SK-N-SH treated with all-trans-retinoic acid at 6 μM for 48 hours (cell line): ENCODE measurements at regions not wholly inside any gene's neighbourhood (a gene's known extent, or its start where the extent isn't known, plus 50 kb on each side); places are given as distances from the start of the nearest gene placed in this dataset.

Experiments used
- BACH2 ChIP-seq: fragments of 250-450 bp; sonication (Bioruptor Pico); IDR thresholded peaks from 2 replicates; pipeline ENCODE4 v1.9.0; 2021; ENCODE audit warnings: mild to moderate bottlenecking, borderline replicate concordance
- SNAI2 ChIP-seq: fragments of 250-450 bp; sonication (Bioruptor Pico); IDR thresholded peaks from 2 replicates; pipeline ENCODE4 v1.5.0; 2020; ENCODE audit warnings: mild to moderate bottlenecking, moderate library complexity
- TCF4 ChIP-seq: fragments of 250-450 bp; sonication (Bioruptor Pico); IDR thresholded peaks from 2 replicates; pipeline ENCODE4 v1.8.0; 2021; ENCODE audit warnings: mild to moderate bottlenecking, moderate library complexity, borderline replicate concordance
- ZC3H10 ChIP-seq: fragments of 250-450 bp; sonication (Bioruptor Pico); IDR thresholded peaks from 2 replicates; pipeline ENCODE4 v1.5.1; 2021; ENCODE audit warnings: mild to moderate bottlenecking, moderate library complexity
- ZFP3 ChIP-seq: fragments of 250-450 bp; sonication (Bioruptor Pico); IDR thresholded peaks from 2 replicates; pipeline ENCODE4 v1.5.0; 2020; ENCODE audit warnings: mild to moderate bottlenecking, moderate library complexity
- ZNF70 ChIP-seq: fragments of 450-650 bp; formaldehyde crosslinking; IDR thresholded peaks from 2 replicates; pipeline ENCODE4 v1.5.0; 2020; ENCODE audit warnings: mild to moderate bottlenecking, moderate library complexity
- ZNF8 ChIP-seq: fragments of 450-650 bp; formaldehyde crosslinking; IDR thresholded peaks from 2 replicates; pipeline ENCODE4 v1.5.0; 2020; ENCODE audit warnings: mild to moderate bottlenecking, moderate library complexity

GRCh38 chr7:42677751-42678699, 233.8 kb downstream of the C7orf25 start:
- TF ChIP-seq ZNF8 (CRISPR knock-in tag), result no peak
- TF ChIP-seq ZFP3 (CRISPR knock-in tag), result no peak
- no peak for TF ChIP-seq ZNF70 (CRISPR knock-in tag)
- no peak for TF ChIP-seq ZC3H10 (CRISPR knock-in tag)
- TF ChIP-seq TCF4, result no peak
- no peak for TF ChIP-seq BACH2 (CRISPR knock-in tag)
- no peak for TF ChIP-seq SNAI2
